HT-29 (cell line): ENCODE measurements at regions not wholly inside any gene's neighbourhood (a gene's known extent, or its start where the extent isn't known, plus 50 kb on each side); places are given as distances from the start of the nearest gene placed in this dataset.

ENCODE experiments used
- DNase-seq: peaks from one replicate; pipeline ENCODE4 v3.0.0-alpha.2; 2015; ENCODE audit warnings: low spot score

- no peak for DNase-seq
These were observed 100.8 kb upstream of the ASAP2 start for GRCh38 chr2:9105601-9106337.

GRCh38 chr2:9103663-9104277 lies 100.3 kb upstream of the MBOAT2 start:
- no peak for DNase-seq

GRCh38 chr2:9102861-9103662 lies 99.6 kb upstream of the MBOAT2 start:
- peak; percentile 36 for DNase-seq

GRCh38 chr2:9101763-9102425 lies 98.4 kb upstream of the MBOAT2 start:
- DNase-seq: no peak

- no peak for DNase-seq
These were observed 96.8 kb upstream of the MBOAT2 start for GRCh38 chr2:9100080-9100876.

GRCh38 chr2:9099341-9099751 lies 95.9 kb upstream of the MBOAT2 start:
- no peak for DNase-seq

- DNase-seq: no peak
These were observed 94.4 kb upstream of the MBOAT2 start for GRCh38 chr2:9097892-9098291.

- no peak for DNase-seq
These were observed 93.8 kb upstream of the MBOAT2 start for GRCh38 chr2:9097239-9097638.

- no peak for DNase-seq
These were observed 93.3 kb upstream of the MBOAT2 start for GRCh38 chr2:9096761-9097160.

GRCh38 chr2:9095690-9096089 lies 92.2 kb upstream of the MBOAT2 start:
- no peak for DNase-seq

- DNase-seq: no peak
These were observed 91.7 kb upstream of the MBOAT2 start for GRCh38 chr2:9095226-9095625.

- DNase-seq: no peak
These were observed 90.6 kb upstream of the MBOAT2 start for GRCh38 chr2:9094117-9094516.

- DNase-seq: no peak
These were observed 89.8 kb upstream of the MBOAT2 start for GRCh38 chr2:9093324-9093723.

- no peak for DNase-seq
These were observed 89.1 kb upstream of the MBOAT2 start for GRCh38 chr2:9092383-9093282.

GRCh38 chr2:9091811-9092210 lies 88.3 kb upstream of the MBOAT2 start:
- DNase-seq: no peak

- DNase-seq: no peak
These were observed 86.3 kb upstream of the MBOAT2 start for GRCh38 chr2:9089831-9090230.

- no peak for DNase-seq
These were observed 83.7 kb upstream of the MBOAT2 start for GRCh38 chr2:9087121-9087681.

GRCh38 chr2:9086465-9086864 lies 83.0 kb upstream of the MBOAT2 start:
- no peak for DNase-seq

GRCh38 chr2:9085353-9085752 lies 81.9 kb upstream of the MBOAT2 start:
- DNase-seq: no peak

- DNase-seq: no peak
These were observed 79.8 kb upstream of the MBOAT2 start for GRCh38 chr2:9083287-9083686.
